ENCODE measurements at regions not wholly inside any gene's neighbourhood (a gene's known extent, or its start where the extent isn't known, plus 50 kb on each side); places are given as distances from the start of the nearest gene placed in this dataset.

- no peaks in the 10 kb centered on the region for H3K27me3 ChIP-seq (ENCODE audit: control insufficient read depth in 4 of 4, insufficient read depth in 4 of 4, low read length in 3 of 4)
- 60% methylated on average over 4 of the region's 4 CpGs for WGBS
Observed at GRCh38 chr2:239694487-239694886, 293.7 kb upstream of the HDAC4 start.

GRCh38 chr2:239693761-239694415 lies 293.1 kb upstream of the HDAC4 start:
- Histone ChIP-seq H3K27ac (ENCODE audit: low read depth in 1 of 2, low read length in 2 of 2) (no peak overlapping the region), H3K4me1 (ENCODE audit: control insufficient read depth in 4 of 4, insufficient read depth in 4 of 4, low read length in 3 of 4) (no peaks in the 10 kb centered on the region), H3K4me3 (ENCODE audit: low read depth in 1 of 3, low read length in 3 of 3) (no peak overlapping the region), H3K27me3 (ENCODE audit: control insufficient read depth in 4 of 4, insufficient read depth in 4 of 4, low read length in 3 of 4) (no peaks in the 10 kb centered on the region), H3K9me3 (ENCODE audit: control insufficient read depth in 4 of 4, low read length in 3 of 4) (no peaks in the 10 kb centered on the region), H3K9ac (ENCODE audit: low read depth in 1 of 2, low read length in 2 of 2) (no peak overlapping the region), H3K36me3 (ENCODE audit: control insufficient read depth in 4 of 4, insufficient read depth in 3 of 4, low read depth in 1 of 4, low read length in 3 of 4) (no peaks in the 10 kb centered on the region)
- TF ChIP-seq EGR1 (IDR thresholded peaks at IDR 0.05; ENCODE audit: low read depth in 2 of 2) (no peak), HNF4G (IDR thresholded peaks at IDR 0.05) (no peak), NR2F2 (IDR thresholded peaks at IDR 0.05) (no peak), GABPA (IDR thresholded peaks at IDR 0.05 in 1 of 2, conservative IDR thresholded peaks at IDR 0.05 in 1 of 2) (no peak), FOXA1 (IDR thresholded peaks at IDR 0.05) (no peak)
- TF ChIP-seq, protein P1, sequence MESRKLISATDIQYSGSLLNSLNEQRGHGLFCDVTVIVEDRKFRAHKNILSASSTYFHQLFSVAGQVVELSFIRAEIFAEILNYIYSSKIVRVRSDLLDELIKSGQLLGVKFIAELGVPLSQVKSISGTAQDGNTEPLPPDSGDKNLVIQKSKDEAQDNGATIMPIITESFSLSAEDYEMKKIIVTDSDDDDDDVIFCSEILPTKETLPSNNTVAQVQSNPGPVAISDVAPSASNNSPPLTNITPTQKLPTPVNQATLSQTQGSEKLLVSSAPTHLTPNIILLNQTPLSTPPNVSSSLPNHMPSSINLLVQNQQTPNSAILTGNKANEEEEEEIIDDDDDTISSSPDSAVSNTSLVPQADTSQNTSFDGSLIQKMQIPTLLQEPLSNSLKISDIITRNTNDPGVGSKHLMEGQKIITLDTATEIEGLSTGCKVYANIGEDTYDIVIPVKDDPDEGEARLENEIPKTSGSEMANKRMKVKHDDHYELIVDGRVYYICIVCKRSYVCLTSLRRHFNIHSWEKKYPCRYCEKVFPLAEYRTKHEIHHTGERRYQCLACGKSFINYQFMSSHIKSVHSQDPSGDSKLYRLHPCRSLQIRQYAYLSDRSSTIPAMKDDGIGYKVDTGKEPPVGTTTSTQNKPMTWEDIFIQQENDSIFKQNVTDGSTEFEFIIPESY (IDR thresholded peaks at IDR 0.05) = no peak
- DNase-seq (ENCODE audit: low spot score) = no peak
- 86% methylated on average over 9 of the region's 9 CpGs for WGBS

More at GRCh38 chr2:239694487-239694886, 293.7 kb upstream of the HDAC4 start:
- H3K36me3 ChIP-seq (ENCODE audit: control insufficient read depth in 4 of 4, insufficient read depth in 3 of 4, low read depth in 1 of 4, low read length in 3 of 4) = no peaks in the 10 kb centered on the region
- no peak for DNase-seq (ENCODE audit: low spot score)
- no peak overlapping the region for H3K27ac ChIP-seq (ENCODE audit: low read depth in 1 of 2, low read length in 2 of 2)
- H3K9ac ChIP-seq (ENCODE audit: low read depth in 1 of 2, low read length in 2 of 2) = no peak overlapping the region
- no peaks in the 10 kb centered on the region for H3K4me1 ChIP-seq (ENCODE audit: control insufficient read depth in 4 of 4, insufficient read depth in 4 of 4, low read length in 3 of 4)
- no peaks in the 10 kb centered on the region for H3K9me3 ChIP-seq (ENCODE audit: control insufficient read depth in 4 of 4, low read length in 3 of 4)
- H3K4me3 ChIP-seq (ENCODE audit: low read depth in 1 of 3, low read length in 3 of 3) = no peak overlapping the region
- no peak for TF ChIP-seq JUND (IDR thresholded peaks at IDR 0.05)
- TF ChIP-seq, protein P1 (IDR thresholded peaks at IDR 0.05) = no peak
- TF ChIP-seq RAD21 (IDR thresholded peaks at IDR 0.05) = no peak
- TF ChIP-seq SP1 (IDR thresholded peaks at IDR 0.05) = no peak
- TF ChIP-seq NR2F2 (IDR thresholded peaks at IDR 0.05) = no peak
- TF ChIP-seq HNF4A (conservative IDR thresholded peaks at IDR 0.05) = no peak
- TF ChIP-seq HNF4G (IDR thresholded peaks at IDR 0.05) = no peak
- no peak for TF ChIP-seq FOXA1 (IDR thresholded peaks at IDR 0.05)
- no peak for TF ChIP-seq RXRA (IDR thresholded peaks at IDR 0.05)

DNA sequence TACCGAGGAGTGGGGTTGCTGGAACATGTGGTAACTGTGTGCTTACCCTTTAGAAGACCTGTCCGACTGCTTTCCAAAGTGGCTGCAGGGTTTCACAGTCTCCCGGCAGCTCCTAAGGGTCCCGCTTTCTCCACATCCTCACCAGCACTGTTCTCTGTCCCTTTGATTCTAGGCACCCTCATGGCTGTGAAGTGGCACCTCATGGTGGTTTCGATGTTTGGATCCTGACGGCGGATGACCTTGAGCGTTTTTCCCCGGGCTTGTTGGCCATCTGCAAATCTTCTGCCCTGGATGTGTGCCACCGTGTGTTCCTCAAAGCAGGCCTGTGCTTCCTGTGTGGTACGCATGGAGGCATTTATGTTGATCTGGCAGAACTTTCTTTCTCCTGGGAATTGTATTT lies 292.5 kb upstream of the HDAC4 start:
- WGBS = 79% methylated on average over 11 of the region's 11 CpGs
- H3K4me1 ChIP-seq (ENCODE audit: control insufficient read depth in 4 of 4, insufficient read depth in 4 of 4, low read length in 3 of 4) = no peaks in the 10 kb centered on the region
- no peaks in the 10 kb centered on the region for H3K9me3 ChIP-seq (ENCODE audit: control insufficient read depth in 4 of 4, low read length in 3 of 4)
- no peak for TF ChIP-seq HNF4G (IDR thresholded peaks at IDR 0.05)
- no peak for TF ChIP-seq ATF3 (IDR thresholded peaks at IDR 0.05)
- TF ChIP-seq GABPA (IDR thresholded peaks at IDR 0.05 in 1 of 2, conservative IDR thresholded peaks at IDR 0.05 in 1 of 2) = no peak
- TF ChIP-seq EGR1 (IDR thresholded peaks at IDR 0.05; ENCODE audit: low read depth in 2 of 2) = no peak
- no peak for TF ChIP-seq RAD21 (IDR thresholded peaks at IDR 0.05)
- TF ChIP-seq FOXA2 (IDR thresholded peaks at IDR 0.05) = no peak
- TF ChIP-seq FOXA1 (IDR thresholded peaks at IDR 0.05) = no peak
- no peak for TF ChIP-seq HNF4A (conservative IDR thresholded peaks at IDR 0.05)
- no peak for TF ChIP-seq SP1 (IDR thresholded peaks at IDR 0.05)
- TF ChIP-seq CTCF (IDR thresholded peaks at IDR 0.05; ENCODE audit: low read depth, low read length, missing input control) = no peak
- TF ChIP-seq RXRA (IDR thresholded peaks at IDR 0.05) = no peak
- TF ChIP-seq, protein P2, sequence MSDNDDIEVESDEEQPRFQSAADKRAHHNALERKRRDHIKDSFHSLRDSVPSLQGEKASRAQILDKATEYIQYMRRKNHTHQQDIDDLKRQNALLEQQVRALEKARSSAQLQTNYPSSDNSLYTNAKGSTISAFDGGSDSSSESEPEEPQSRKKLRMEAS (IDR thresholded peaks at IDR 0.05) = no peak
- TF ChIP-seq JUND (IDR thresholded peaks at IDR 0.05) = no peak
- H3K9ac ChIP-seq (ENCODE audit: low read depth in 1 of 2, low read length in 2 of 2) = no peak overlapping the region
- no peak overlapping the region for H3K4me3 ChIP-seq (ENCODE audit: low read depth in 1 of 3, low read length in 3 of 3)
- no peaks in the 10 kb centered on the region for H3K27me3 ChIP-seq (ENCODE audit: control insufficient read depth in 4 of 4, insufficient read depth in 4 of 4, low read length in 3 of 4)
- no peak for DNase-seq (ENCODE audit: low spot score)
- H3K36me3 ChIP-seq (ENCODE audit: control insufficient read depth in 4 of 4, insufficient read depth in 3 of 4, low read depth in 1 of 4, low read length in 3 of 4) = no peaks in the 10 kb centered on the region
- no peak overlapping the region for H3K27ac ChIP-seq (ENCODE audit: low read depth in 1 of 2, low read length in 2 of 2)

Measured in liver (tissue), 8 donors.